HCT116 (cell line): ENCODE measurements at regions not wholly inside any gene's neighbourhood (a gene's known extent, or its start where the extent isn't known, plus 50 kb on each side); places are given as distances from the start of the nearest gene placed in this dataset.

ENCODE experiments used
- ATAC-seq: fragments of 200-7000 bp; cut with Tn5 transposase; 2 replicates; pipeline ENCODE4 v1.9.1; 2020; ENCODE audit warnings: mild to moderate bottlenecking, moderate library complexity
- BruUV-seq: library from RNA; stranded (reverse); fragments of 400-500 nt; replicated peaks from 2 replicates; lab custom pipeline; 2021; lab: Mats Ljungman, UMichigan
- CTCF ChIA-PET: fragments of 300-600 bp; sonication (Branson Sonifier 250); formaldehyde crosslinking; loops from one replicate; lab custom pipeline; 2021; ENCODE audit warnings: antibody characterized with exemption; lab: Charles Lee
- POLR2A ChIA-PET: fragments of 300-600, 350-600 bp; sonication (Branson Sonifier 250); formaldehyde crosslinking; loops from one replicate; lab custom pipeline; 2021; ENCODE audit warnings: antibody characterized with exemption; lab: Charles Lee
- RAD21 ChIA-PET, 2 experiments: fragments of 300-600 bp; sonication (Branson Sonifier 250); formaldehyde crosslinking; loops; one replicate each; lab custom pipeline; 2023; ENCODE audit warnings: low total read pairs in 2 of 2; ENCODE audit not compliant: uncharacterized antibody in 2 of 2, unreplicated experiment in 2 of 2, low non-redundant PET in 1 of 2; lab: Charles Lee
- DNase-seq: peaks from one replicate; pipeline ENCODE4 v3.0.0-alpha.2; 2010; ENCODE audit warnings: low read depth, low spot score
- H2AFZ ChIP-seq: fragments of 200-600 bp; shearing (Covaris generic), sonication (generic); 2 replicates; pipeline ENCODE4 v1.6.1; 2017; ENCODE audit warnings: low read depth, mixed run types, mixed read lengths, antibody characterized with exemption, low read length; ENCODE audit not compliant: poor library complexity, severe bottlenecking
- H3K27ac ChIP-seq: 2 replicates; pipeline ENCODE4 v1.5.1; 2012; ENCODE audit warnings: low read depth, low read length
- H3K27me3 ChIP-seq: fragments of 200-600 bp; sonication (generic); 2 replicates; pipeline ENCODE4 v1.6.1; 2016; ENCODE audit warnings: mixed run types, low read length, mixed read lengths; ENCODE audit not compliant: insufficient read depth
- H3K36me3 ChIP-seq, 2 experiments: fragments of 200-500 bp in 1 of 2; fragments of 200-600 bp in 1 of 2; sonication (Bioruptor generic) in 1 of 2; sonication (generic) in 1 of 2; 2 replicates each; pipeline versions ENCODE4 v1.5.1 to v1.6.1; 2014 to 2016; ENCODE audit warnings: low read length in 2 of 2, inconsistent platforms in 1 of 2, mixed read lengths in 1 of 2, mixed run types in 1 of 2; ENCODE audit not compliant: insufficient read depth in 2 of 2, control insufficient read depth in 1 of 2
- H3K4me1 ChIP-seq, 2 experiments: fragments of 200-600 bp in 1 of 2; sonication (generic) in 1 of 2; 2 replicates each; pipeline versions ENCODE4 v1.5.1 to v1.6.1; 2012 to 2017; ENCODE audit warnings: low read length in 2 of 2, inconsistent platforms in 1 of 2, mild to moderate bottlenecking in 1 of 2, mixed read lengths in 1 of 2, mixed run types in 1 of 2, moderate library complexity in 1 of 2; ENCODE audit not compliant: insufficient read depth in 2 of 2, control insufficient read depth in 1 of 2
- H3K4me2 ChIP-seq: fragments of 200-600 bp; sonication (generic); 2 replicates; pipeline ENCODE4 v1.6.1; 2017; ENCODE audit warnings: mixed run types, low read length, mixed read lengths
- H3K4me3 ChIP-seq, 2 experiments: fragments of 200-600 bp in 1 of 2; sonication (generic) in 1 of 2; replicated peaks in 1 of 2; 2 replicates each; pipeline ENCODE4 v1.5.1; 2011 to 2016; ENCODE audit warnings: low read length in 2 of 2, control low read depth in 1 of 2, low read depth in 1 of 2, mild to moderate bottlenecking in 1 of 2, mixed read lengths in 1 of 2, mixed run types in 1 of 2
- H3K79me2 ChIP-seq: fragments of 200-600 bp; sonication (generic); 2 replicates; pipeline ENCODE4 v1.6.1; 2017; ENCODE audit warnings: mild to moderate bottlenecking, mixed run types, low read length, moderate library complexity, mixed read lengths; ENCODE audit not compliant: insufficient read depth
- H3K9ac ChIP-seq: fragments of 200-600 bp; sonication (generic); 2 replicates; pipeline ENCODE4 v1.6.1; 2016; ENCODE audit warnings: low read length, mixed read lengths
- H3K9me2 ChIP-seq: fragments of 200-600 bp; sonication (generic), shearing (Covaris generic); 2 replicates; pipeline ENCODE4 v1.6.1; 2017; ENCODE audit warnings: mixed run types, mild to moderate bottlenecking, moderate library complexity; ENCODE audit not compliant: insufficient read depth
- H3K9me3 ChIP-seq, 2 experiments: fragments of 200-500 bp in 1 of 2; fragments of 200-600 bp in 1 of 2; sonication (Bioruptor generic) in 1 of 2; sonication (generic) in 1 of 2; 2 replicates each; pipeline ENCODE4 v1.6.1; 2014 to 2017; ENCODE audit warnings: low read length in 2 of 2, mixed read lengths in 2 of 2, inconsistent platforms in 1 of 2, low read depth in 1 of 2, mild to moderate bottlenecking in 1 of 2, mixed run types in 1 of 2, moderate library complexity in 1 of 2; ENCODE audit not compliant: control insufficient read depth in 1 of 2, insufficient read depth in 1 of 2
- H4K20me1 ChIP-seq: fragments of 200-600 bp; sonication (generic), shearing (Covaris generic); 2 replicates; pipeline ENCODE4 v1.6.1; 2017; ENCODE audit warnings: mixed run types, mild to moderate bottlenecking, moderate library complexity; ENCODE audit not compliant: insufficient read depth
- ATF3 ChIP-seq: IDR thresholded peaks from 2 replicates; pipeline ENCODE4 v1.6.1; 2012
- EZH2phosphoT487 ChIP-seq: fragments of 200-600 bp; IDR thresholded peaks from 2 replicates; pipeline ENCODE4 v1.6.1; 2018; ENCODE audit warnings: antibody characterized with exemption, borderline replicate concordance
- FOSL1 ChIP-seq: IDR thresholded peaks from 2 replicates; pipeline ENCODE4 v1.6.1; 2012; ENCODE audit warnings: low read depth
- YY1 ChIP-seq: IDR thresholded peaks from 2 replicates; pipeline ENCODE4 v1.6.1; 2011; ENCODE audit warnings: low read length, low read depth, moderate library complexity, mild to moderate bottlenecking; ENCODE audit not compliant: insufficient replicate concordance; ENCODE audit errors: extremely low read depth
- intact Hi-C: fragments of 100-400 bp; cut with micrococcal nuclease; formaldehyde crosslinking; loops from 2 replicates; pipeline ENCODE4 v1.10.0; 2022
- TF ChIP-seq, protein P1 (sequence below): IDR thresholded peaks from 2 replicates; pipeline ENCODE4 v1.6.1; 2012; ENCODE audit warnings: low read depth
- TF ChIP-seq, protein P2 (sequence below), 3 experiments: fragments of 200-600 bp in 1 of 3; sonication (generic) in 1 of 3; IDR thresholded peaks in 2 of 3; conservative IDR thresholded peaks in 1 of 3; 2 replicates each; pipeline ENCODE4 v1.5.1; 2012 to 2017; ENCODE audit warnings: low read depth in 2 of 3, low read length in 2 of 3, antibody characterized with exemption in 1 of 3, borderline replicate concordance in 1 of 3, control low read depth in 1 of 3, mild to moderate bottlenecking in 1 of 3, mixed read lengths in 1 of 3, mixed run types in 1 of 3, moderate library complexity in 1 of 3; ENCODE audit not compliant: insufficient read depth in 1 of 3
- TF ChIP-seq, protein P3 (sequence below): IDR thresholded peaks from 2 replicates; pipeline ENCODE4 v1.6.1; 2011; ENCODE audit warnings: mild to moderate bottlenecking, low read length, moderate library complexity; ENCODE audit not compliant: insufficient replicate concordance; ENCODE audit errors: extremely low read depth

GRCh38 chr6:45808042-45808645, 207.5 kb downstream of the CLIC5 start:
- intact Hi-C loops, result no loop called here
- H4K20me1 ChIP-seq, result no peaks in the 10 kb centered on the region
- ATAC-seq, result no peak
- H3K9me2 ChIP-seq, result no peaks in the 10 kb centered on the region
- no peaks in the 10 kb centered on the region for H3K79me2 ChIP-seq
- TF ChIP-seq FOSL1 (no peak), ATF3 (no peak), YY1 (no peak), EZH2phosphoT487 (no peak)
- TF ChIP-seq, protein P1, sequence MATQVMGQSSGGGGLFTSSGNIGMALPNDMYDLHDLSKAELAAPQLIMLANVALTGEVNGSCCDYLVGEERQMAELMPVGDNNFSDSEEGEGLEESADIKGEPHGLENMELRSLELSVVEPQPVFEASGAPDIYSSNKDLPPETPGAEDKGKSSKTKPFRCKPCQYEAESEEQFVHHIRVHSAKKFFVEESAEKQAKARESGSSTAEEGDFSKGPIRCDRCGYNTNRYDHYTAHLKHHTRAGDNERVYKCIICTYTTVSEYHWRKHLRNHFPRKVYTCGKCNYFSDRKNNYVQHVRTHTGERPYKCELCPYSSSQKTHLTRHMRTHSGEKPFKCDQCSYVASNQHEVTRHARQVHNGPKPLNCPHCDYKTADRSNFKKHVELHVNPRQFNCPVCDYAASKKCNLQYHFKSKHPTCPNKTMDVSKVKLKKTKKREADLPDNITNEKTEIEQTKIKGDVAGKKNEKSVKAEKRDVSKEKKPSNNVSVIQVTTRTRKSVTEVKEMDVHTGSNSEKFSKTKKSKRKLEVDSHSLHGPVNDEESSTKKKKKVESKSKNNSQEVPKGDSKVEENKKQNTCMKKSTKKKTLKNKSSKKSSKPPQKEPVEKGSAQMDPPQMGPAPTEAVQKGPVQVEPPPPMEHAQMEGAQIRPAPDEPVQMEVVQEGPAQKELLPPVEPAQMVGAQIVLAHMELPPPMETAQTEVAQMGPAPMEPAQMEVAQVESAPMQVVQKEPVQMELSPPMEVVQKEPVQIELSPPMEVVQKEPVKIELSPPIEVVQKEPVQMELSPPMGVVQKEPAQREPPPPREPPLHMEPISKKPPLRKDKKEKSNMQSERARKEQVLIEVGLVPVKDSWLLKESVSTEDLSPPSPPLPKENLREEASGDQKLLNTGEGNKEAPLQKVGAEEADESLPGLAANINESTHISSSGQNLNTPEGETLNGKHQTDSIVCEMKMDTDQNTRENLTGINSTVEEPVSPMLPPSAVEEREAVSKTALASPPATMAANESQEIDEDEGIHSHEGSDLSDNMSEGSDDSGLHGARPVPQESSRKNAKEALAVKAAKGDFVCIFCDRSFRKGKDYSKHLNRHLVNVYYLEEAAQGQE, result no peak
- TF ChIP-seq, protein P2, sequence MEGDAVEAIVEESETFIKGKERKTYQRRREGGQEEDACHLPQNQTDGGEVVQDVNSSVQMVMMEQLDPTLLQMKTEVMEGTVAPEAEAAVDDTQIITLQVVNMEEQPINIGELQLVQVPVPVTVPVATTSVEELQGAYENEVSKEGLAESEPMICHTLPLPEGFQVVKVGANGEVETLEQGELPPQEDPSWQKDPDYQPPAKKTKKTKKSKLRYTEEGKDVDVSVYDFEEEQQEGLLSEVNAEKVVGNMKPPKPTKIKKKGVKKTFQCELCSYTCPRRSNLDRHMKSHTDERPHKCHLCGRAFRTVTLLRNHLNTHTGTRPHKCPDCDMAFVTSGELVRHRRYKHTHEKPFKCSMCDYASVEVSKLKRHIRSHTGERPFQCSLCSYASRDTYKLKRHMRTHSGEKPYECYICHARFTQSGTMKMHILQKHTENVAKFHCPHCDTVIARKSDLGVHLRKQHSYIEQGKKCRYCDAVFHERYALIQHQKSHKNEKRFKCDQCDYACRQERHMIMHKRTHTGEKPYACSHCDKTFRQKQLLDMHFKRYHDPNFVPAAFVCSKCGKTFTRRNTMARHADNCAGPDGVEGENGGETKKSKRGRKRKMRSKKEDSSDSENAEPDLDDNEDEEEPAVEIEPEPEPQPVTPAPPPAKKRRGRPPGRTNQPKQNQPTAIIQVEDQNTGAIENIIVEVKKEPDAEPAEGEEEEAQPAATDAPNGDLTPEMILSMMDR (IDR thresholded peaks at IDR 0.05 in 2 of 3, conservative IDR thresholded peaks at IDR 0.05 in 1 of 3; ENCODE audit: borderline replicate concordance in 1 of 3, insufficient read depth in 1 of 3, low read depth in 2 of 3, low read length in 2 of 3), result no peak
- TF ChIP-seq, protein P3, sequence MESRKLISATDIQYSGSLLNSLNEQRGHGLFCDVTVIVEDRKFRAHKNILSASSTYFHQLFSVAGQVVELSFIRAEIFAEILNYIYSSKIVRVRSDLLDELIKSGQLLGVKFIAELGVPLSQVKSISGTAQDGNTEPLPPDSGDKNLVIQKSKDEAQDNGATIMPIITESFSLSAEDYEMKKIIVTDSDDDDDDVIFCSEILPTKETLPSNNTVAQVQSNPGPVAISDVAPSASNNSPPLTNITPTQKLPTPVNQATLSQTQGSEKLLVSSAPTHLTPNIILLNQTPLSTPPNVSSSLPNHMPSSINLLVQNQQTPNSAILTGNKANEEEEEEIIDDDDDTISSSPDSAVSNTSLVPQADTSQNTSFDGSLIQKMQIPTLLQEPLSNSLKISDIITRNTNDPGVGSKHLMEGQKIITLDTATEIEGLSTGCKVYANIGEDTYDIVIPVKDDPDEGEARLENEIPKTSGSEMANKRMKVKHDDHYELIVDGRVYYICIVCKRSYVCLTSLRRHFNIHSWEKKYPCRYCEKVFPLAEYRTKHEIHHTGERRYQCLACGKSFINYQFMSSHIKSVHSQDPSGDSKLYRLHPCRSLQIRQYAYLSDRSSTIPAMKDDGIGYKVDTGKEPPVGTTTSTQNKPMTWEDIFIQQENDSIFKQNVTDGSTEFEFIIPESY, result no peak
- no peak overlapping the region for H3K4me2 ChIP-seq
- H3K36me3 ChIP-seq, result no peaks in the 10 kb centered on the region
- POLR2A ChIA-PET, result no interaction called here
- H3K9ac ChIP-seq, result no peak overlapping the region
- CTCF ChIA-PET, result no interaction called here
- RAD21 ChIA-PET, result no interaction called here
- no peak overlapping the region for H3K27ac ChIP-seq
- H3K9me3 ChIP-seq, result no peaks in the 10 kb centered on the region
- H2AFZ ChIP-seq, result no peak overlapping the region
- H3K4me3 ChIP-seq, result no peak overlapping the region
- no peaks in the 10 kb centered on the region for H3K4me1 ChIP-seq
- no peak for DNase-seq
- BruUV-seq, result no TSS peak
- no peaks in the 10 kb centered on the region for H3K27me3 ChIP-seq
